ACC112 (cell line): ENCODE measurements at regions not wholly inside any gene's neighbourhood (a gene's known extent, or its start where the extent isn't known, plus 50 kb on each side); places are given as distances from the start of the nearest gene placed in this dataset.

ENCODE experiments used
- H2AFZ ChIP-seq: fragments of 200-600 bp; sonication (generic); one replicate; pipeline ENCODE4 v1.6.0; 2017; ENCODE audit warnings: antibody characterized with exemption, low read length; ENCODE audit not compliant: unreplicated experiment
- H3K27ac ChIP-seq: fragments of 200-600 bp; sonication (generic); 2 replicates; pipeline ENCODE4 v1.5.1; 2014; ENCODE audit warnings: low read depth, mild to moderate bottlenecking, antibody characterized with exemption, low read length, moderate library complexity
- H3K27me3 ChIP-seq: fragments of 200-600 bp; sonication (generic); 2 replicates; pipeline ENCODE4 v1.6.1; 2014; ENCODE audit warnings: mild to moderate bottlenecking, antibody characterized with exemption, low read length, moderate library complexity, mixed read lengths; ENCODE audit not compliant: insufficient read depth
- H3K36me3 ChIP-seq: fragments of 200-600 bp; sonication (generic); 2 replicates; pipeline ENCODE4 v1.6.1; 2016; ENCODE audit warnings: mild to moderate bottlenecking, antibody characterized with exemption, low read length, moderate library complexity, mixed read lengths; ENCODE audit not compliant: insufficient read depth
- H3K4me1 ChIP-seq: fragments of 200-600 bp; sonication (generic); one replicate; pipeline ENCODE4 v1.6.1; 2016; ENCODE audit warnings: low read length, mixed read lengths; ENCODE audit not compliant: insufficient read depth, unreplicated experiment, control insufficient read depth
- H3K4me3 ChIP-seq: fragments of 200-600 bp; sonication (generic); 2 replicates; pipeline ENCODE4 v1.5.1; 2014; ENCODE audit warnings: mild to moderate bottlenecking, low read depth, low read length
- H3K79me2 ChIP-seq: fragments of 200-600 bp; sonication (generic); one replicate; pipeline ENCODE4 v1.6.0; 2016; ENCODE audit warnings: low read length; ENCODE audit not compliant: control insufficient read depth, unreplicated experiment, insufficient read depth

DNA sequence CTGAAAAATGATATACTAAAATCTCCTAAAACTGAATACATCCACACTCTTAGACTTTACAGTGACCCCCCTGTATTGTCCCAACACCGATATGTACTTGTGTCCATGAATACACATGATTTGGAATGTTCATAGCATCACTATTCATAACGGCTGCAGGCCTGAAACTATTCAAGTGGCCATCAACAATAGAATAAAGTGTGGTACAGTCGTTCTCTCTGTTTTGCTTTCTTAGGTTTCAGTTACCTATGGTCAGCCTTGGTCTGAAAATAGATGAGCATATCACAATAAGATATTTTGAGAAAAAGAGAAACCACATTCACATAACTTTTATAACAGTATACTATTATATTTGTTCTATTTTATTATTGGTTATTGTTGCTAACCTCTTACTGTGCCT is 150.6 kb downstream of the ASCL4 start:
- H3K27me3 ChIP-seq = peaks cover 27% of the 10 kb centered on the region
- H3K79me2 ChIP-seq = no peaks in the 10 kb centered on the region
- no peaks in the 10 kb centered on the region for H3K4me1 ChIP-seq

DNA sequence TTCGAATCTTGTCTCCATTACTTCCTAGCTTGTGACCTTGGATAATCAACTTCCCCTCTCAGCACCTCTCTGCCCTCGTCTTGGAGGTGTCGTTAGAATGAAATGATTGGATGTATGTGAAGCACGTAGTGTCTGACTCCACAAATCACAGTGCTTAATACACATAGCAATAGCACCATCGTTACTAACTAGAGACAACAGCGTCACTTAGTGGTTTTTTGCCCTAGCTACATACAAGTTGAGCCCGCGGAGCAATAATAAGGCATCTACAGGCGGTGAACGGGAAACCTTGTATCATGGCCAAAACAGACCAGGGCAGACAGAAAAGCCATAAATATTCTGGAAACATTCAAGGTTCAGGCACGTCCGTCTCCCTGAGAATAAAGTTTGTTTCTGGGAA is 154.9 kb downstream of the ASCL4 start:
- Histone ChIP-seq H3K27me3 (peaks cover 36% of the 10 kb centered on the region), H3K79me2 (no peaks in the 10 kb centered on the region), H3K36me3 (no peaks in the 10 kb centered on the region), H3K27ac (no peak overlapping the region), H2AFZ (no peak overlapping the region), H3K4me1 (no peaks in the 10 kb centered on the region), H3K4me3 (no peak overlapping the region)

More for the DNA sequence above, 150.6 kb downstream of the ASCL4 start:
- H3K27ac ChIP-seq = no peak overlapping the region
- no peaks in the 10 kb centered on the region for H3K36me3 ChIP-seq
- H3K4me3 ChIP-seq = no peak overlapping the region
- H2AFZ ChIP-seq = no peak overlapping the region

DNA sequence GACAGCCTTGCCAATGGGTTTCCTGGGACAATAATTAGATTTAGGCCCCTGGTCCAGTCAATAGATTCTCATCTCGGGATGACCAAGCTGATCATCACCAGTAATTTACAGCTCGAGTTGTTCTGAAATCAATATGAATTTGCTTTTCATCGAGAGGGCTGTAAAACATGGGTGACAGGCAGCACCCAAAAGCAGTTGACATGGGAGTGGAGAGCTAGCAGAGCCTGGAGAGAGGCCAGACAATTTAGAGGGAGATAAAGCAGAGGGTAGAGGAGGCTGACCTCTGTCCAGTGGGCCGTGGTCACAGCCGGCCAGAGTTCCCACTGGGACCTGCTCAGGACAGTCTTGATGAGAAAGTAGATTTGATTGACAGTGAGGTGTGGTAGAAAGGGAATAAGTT is 157.3 kb downstream of the ASCL4 start:
- no peak overlapping the region for H3K27ac ChIP-seq
- no peak overlapping the region for H2AFZ ChIP-seq
- H3K27me3 ChIP-seq = peaks cover 28% of the 10 kb centered on the region
- no peaks in the 10 kb centered on the region for H3K4me1 ChIP-seq
- no peak overlapping the region for H3K4me3 ChIP-seq
- H3K36me3 ChIP-seq = no peaks in the 10 kb centered on the region
- no peaks in the 10 kb centered on the region for H3K79me2 ChIP-seq

DNA sequence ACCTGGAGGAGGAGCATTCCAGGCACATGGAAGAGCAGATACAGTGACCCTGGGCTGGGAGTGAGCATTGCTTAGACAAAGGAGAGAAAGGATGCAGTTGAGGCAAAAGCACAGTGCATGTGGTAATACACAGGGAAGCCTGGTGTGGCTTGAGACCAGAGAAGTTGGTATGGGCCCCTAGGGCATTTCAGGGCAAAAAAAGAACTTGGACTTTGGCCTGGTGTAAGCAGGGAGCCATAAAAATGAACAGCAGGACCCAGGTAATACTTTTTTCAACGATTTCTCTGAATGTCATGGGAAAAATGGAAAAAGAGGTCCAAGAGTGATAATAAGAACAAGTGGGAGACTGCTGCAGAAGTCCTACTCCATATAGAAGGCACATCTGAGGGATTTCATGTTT is 163.9 kb downstream of the ASCL4 start:
- H3K4me3 ChIP-seq = no peak overlapping the region
- H3K27ac ChIP-seq = no peak overlapping the region
- no peaks in the 10 kb centered on the region for H3K27me3 ChIP-seq
- H3K4me1 ChIP-seq = no peaks in the 10 kb centered on the region
- H2AFZ ChIP-seq = no peak overlapping the region
- no peaks in the 10 kb centered on the region for H3K79me2 ChIP-seq
- no peaks in the 10 kb centered on the region for H3K36me3 ChIP-seq

DNA sequence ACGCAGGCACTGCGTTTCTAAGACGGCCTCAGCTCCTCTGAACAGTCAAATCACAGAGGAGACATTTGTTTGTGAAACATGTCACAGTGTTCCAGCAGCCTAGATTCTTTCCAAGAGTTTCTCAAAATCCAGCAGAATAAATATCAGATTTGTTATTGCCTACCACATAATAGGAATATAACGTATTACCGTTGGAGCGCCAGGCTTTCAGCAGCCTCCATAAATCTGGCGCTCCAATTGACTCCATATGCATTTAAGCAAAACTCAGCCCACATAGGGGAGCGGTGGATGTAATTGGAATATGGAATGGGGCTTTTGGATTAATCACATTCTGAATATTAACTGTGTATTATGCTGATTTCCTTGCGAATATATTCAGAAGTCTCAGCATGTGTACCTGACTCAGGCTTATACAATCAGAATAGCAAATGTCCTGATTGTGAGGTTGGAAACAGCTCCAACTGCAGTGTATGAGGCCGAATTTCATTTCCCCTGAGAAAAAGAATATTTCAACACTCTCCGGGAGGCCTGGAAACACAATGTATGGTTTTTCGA is 174.0 kb downstream of the ASCL4 start:
- Histone ChIP-seq H3K79me2 (no peaks in the 10 kb centered on the region), H3K4me3 (no peak overlapping the region), H3K27ac (no peak overlapping the region), H3K36me3 (no peaks in the 10 kb centered on the region), H3K4me1 (no peaks in the 10 kb centered on the region), H2AFZ (no peak overlapping the region), H3K27me3 (peaks cover 8% of the 10 kb centered on the region)

DNA sequence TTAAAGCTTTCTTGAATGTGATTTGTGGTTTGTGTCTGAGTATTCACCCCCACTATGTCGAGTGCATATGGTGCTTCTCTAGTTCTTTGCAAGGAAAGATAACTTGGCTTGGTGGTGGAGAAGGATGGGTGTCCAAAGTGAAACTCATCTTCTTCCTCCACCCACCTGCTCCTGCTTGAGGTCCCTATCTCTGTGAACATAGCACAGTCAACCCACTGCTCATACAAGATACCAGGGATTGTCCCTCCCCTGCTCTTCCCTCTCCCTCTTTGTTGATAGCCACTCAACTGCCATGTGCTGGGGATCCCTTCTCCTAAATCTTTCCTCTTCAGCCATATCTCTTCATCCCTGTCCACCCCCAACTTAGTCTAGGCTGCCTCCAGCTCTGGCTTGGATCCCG is 176.5 kb downstream of the ASCL4 start:
- Histone ChIP-seq H2AFZ (no peak overlapping the region), H3K4me1 (no peaks in the 10 kb centered on the region), H3K27me3 (peaks cover 8% of the 10 kb centered on the region), H3K79me2 (no peaks in the 10 kb centered on the region), H3K4me3 (no peak overlapping the region), H3K36me3 (no peaks in the 10 kb centered on the region), H3K27ac (no peak overlapping the region)

DNA sequence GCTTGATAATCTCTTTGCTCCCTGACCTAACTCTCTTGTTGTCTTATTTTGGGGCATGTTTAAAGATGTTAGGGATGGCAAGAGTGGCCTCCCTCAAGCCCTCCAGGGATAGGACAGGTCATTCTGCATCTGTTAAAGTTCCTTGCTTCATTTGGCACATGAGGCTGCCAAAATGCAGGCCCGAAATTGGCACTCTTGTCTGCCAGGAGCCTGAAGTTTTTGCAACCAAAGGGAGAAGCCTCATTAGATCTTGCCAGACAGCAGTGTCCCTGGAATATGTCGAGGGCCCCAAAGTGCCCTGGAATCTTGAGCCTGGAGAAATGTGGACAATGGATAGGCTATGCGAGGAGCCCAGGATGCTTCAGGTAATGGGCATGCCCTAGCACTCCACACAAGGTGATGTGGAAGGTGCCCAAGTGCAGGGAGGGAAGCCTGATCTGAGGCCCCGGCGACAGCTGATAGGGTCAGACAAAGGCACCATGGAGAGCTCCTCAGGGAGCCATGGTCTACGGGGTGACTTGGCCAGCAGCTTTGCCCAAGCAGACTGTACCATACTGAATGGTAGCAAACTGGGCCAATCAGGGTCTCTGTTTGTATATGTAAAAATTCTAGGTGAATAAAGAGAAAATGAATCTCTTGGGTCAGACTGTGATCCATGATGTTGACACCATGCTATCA is 173.0 kb upstream of the WSCD2 start:
- Histone ChIP-seq H3K4me1 (no peaks in the 10 kb centered on the region), H3K79me2 (no peaks in the 10 kb centered on the region), H3K4me3 (no peak overlapping the region), H3K36me3 (no peaks in the 10 kb centered on the region), H3K27ac (no peak overlapping the region), H2AFZ (no peak overlapping the region), H3K27me3 (no peaks in the 10 kb centered on the region)

DNA sequence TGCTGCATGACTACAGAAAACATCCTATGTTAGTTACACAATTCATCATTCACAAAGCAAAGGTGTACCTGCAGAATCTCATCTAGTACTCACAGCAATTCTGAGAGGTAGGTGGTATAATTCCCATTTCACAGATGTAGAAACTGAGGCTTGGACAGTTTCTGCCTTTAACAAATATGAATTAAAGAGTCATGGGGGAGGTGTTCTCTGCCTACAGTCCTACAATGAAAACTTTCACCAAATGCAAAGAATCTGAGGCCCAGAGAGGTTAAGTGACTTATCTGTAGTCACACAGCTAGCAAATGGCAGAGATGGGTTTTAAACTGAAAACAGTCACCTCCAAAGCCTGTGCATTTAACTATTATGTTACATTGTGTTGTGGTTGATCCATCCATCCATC is 171.6 kb upstream of the WSCD2 start:
- no peak overlapping the region for H2AFZ ChIP-seq

DNA sequence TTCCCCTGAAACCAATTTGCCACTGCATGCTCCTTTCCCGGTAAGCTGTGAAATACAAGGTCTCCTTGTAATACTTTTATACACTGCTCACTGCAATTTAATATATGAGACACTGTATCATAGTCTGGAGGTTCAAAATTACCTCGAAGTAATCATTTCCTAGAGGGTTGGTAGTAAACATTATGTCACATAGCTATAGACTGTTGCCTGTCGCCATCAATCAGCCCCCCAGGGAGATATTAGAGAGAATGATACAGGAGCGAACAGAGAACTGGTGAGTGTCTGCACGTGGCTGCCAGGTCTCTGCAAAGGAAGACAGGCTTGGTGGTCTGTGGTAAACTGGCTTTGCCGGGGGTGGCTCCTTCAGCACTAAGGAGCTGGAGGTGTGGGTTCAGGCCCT is 165.5 kb upstream of the WSCD2 start:
- Histone ChIP-seq H3K27ac (no peak overlapping the region), H3K79me2 (no peaks in the 10 kb centered on the region), H3K27me3 (no peaks in the 10 kb centered on the region), H3K4me1 (no peaks in the 10 kb centered on the region), H3K4me3 (no peak overlapping the region), H2AFZ (no peak overlapping the region), H3K36me3 (no peaks in the 10 kb centered on the region)

More for the DNA sequence above, 171.6 kb upstream of the WSCD2 start:
- Histone ChIP-seq H3K79me2 (no peaks in the 10 kb centered on the region), H3K4me3 (no peak overlapping the region), H3K27me3 (no peaks in the 10 kb centered on the region), H3K4me1 (no peaks in the 10 kb centered on the region), H3K36me3 (no peaks in the 10 kb centered on the region), H3K27ac (no peak overlapping the region)

DNA sequence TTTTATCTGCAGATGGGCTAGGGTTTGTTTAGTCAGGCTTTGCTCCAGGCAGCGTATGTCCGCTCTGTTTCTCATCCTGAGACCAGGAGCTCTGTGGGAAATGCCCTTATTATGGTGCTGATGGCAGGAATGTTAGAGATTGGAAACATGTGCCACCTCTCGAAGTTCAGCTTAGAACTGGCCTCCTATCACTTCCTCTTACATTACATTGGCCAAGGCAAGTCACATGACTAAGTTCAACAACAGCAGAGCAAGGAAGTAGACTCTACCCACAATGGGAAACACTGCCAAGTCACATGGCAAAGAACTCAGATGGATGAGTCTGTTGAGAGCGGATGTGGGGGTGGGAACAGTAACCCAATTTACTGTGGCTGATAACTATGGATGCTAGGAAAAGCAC is 161.9 kb upstream of the WSCD2 start:
- no peak overlapping the region for H2AFZ ChIP-seq
- no peaks in the 10 kb centered on the region for H3K36me3 ChIP-seq
- H3K79me2 ChIP-seq = no peaks in the 10 kb centered on the region
- H3K27me3 ChIP-seq = no peaks in the 10 kb centered on the region
- no peak overlapping the region for H3K27ac ChIP-seq
- no peak overlapping the region for H3K4me3 ChIP-seq
- no peaks in the 10 kb centered on the region for H3K4me1 ChIP-seq

DNA sequence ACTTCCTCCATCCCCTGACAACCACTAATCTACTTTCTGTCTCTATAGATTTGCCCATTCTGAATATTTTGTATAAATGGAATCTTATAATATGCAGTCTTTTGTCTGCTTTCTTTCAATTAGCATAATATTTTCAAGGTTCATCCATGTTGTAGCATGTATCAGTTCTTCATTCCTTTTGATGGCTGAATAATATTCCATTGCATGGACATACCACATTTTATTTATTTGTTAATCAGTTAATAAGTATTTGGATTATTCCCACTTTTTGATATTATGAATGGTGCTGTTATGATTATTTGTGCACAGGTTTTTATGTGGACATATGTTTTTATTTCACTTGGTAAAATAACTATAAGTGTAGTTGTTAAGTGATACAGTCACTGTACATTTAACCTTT is 155.1 kb upstream of the WSCD2 start:
- Histone ChIP-seq H3K79me2 (no peaks in the 10 kb centered on the region), H2AFZ (no peak overlapping the region), H3K27me3 (no peaks in the 10 kb centered on the region), H3K27ac (no peak overlapping the region), H3K4me1 (no peaks in the 10 kb centered on the region), H3K4me3 (no peak overlapping the region), H3K36me3 (no peaks in the 10 kb centered on the region)
